Iris pigment epithelial cell (primary cell): ENCODE measurements at regions not wholly inside any gene's neighbourhood (a gene's known extent, or its start where the extent isn't known, plus 50 kb on each side); places are given as distances from the start of the nearest gene placed in this dataset.

Experiments used
- DNase-seq: peaks from one replicate; pipeline ENCODE4 v3.0.0-alpha.2; 2011; ENCODE audit warnings: low read depth

DNA sequence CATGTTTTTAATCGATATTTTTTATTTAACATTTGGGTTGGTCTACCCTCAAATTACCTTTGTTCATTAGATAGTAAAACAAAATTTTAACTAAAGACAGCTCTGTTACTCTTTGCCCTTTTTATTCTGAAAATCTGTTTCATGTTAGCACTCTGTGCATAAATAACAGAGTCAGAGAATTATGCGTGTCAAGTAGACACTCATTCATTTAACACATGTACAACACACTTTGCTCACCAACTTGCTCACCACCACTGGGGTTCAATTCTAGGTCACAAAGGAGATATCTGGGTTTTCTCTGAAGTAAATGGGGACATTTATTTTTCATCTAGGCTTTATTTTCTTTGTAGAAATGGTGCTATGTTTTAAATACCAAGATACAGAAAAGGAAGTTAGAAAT is 457.4 kb upstream of the SEMA3D start:
- DNase-seq = no peak

DNA sequence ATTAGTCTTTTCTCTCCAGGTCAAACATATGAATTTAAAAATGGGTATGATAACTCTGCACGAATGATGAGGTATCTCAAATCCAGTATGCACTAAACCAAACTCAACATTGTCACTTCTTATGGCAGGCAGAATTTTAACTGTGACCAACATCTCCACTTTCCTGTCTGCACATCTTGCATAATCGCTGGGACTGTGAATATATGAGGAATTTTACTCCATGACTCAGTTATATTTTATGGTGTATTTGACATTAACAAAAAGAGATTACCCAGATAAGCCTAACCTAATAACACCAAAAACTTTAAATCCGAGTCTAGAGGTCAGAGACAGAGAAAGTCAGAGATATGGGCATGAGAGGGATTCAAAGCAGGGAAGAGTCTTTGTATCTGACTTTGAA is 454.5 kb upstream of the SEMA3D start:
- peak; percentile 33 for DNase-seq

GRCh38 chr7:85638394-85638793 is 451.5 kb upstream of the SEMA3D start:
- DNase-seq = no peak

- DNase-seq = no peak
These were observed 448.1 kb upstream of the SEMA3D start for GRCh38 chr7:85634951-85635350.

DNA sequence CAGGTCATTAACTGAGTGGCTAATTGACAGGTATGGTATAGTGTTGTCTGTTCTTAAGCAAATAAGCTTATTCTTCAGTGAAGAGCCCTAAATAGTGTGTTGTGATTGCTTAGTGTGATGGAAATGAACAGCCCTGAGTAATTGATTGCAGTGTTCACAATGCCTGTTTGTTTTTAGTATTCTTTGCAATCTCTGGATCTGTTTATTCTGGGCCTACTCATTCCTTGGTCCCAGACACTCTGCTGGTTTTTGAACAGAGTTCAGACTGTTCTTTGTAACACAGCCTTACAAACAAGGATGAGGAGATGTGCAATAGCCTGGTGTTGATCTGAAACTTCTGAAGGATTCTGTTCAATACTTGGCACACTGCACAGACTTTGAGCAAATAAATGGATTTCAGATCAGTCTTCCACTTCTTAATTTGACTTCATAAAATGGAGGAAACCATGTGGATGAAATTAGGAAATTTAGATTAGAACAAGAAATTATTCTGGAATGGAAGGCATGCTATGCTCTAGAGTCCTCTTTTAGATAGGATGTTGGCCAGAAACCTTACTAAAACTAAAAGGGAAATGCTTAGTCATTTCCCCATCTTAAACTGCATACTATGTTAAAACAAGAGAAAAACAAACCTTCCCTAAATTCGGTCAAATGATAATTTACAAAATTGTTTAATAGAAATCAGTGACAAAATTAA is 444.2 kb upstream of the SEMA3D start:
- DNase-seq = peak; percentile 52

GRCh38 chr7:85627791-85628586 is 441.1 kb upstream of the SEMA3D start:
- no peak for DNase-seq

DNA sequence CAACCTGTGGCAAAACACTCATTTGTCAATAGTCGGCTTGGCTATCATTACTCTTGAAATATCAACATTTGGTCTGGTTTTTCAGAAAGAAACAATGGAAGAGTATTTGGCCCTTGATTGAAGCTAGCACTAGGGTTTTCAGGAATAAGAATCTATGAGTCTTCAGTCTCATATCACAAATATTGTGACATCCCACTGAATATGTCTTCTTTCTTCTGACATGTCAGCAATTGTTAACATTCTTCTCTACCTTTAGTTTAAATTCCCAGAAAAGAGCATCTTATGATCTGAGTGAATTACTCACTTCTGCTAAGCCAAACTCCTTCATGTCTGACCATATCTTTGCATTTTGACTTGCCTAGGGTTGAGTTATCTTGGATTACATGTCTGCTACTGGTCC is 435.2 kb upstream of the SEMA3D start:
- peak; percentile 26 for DNase-seq

GRCh38 chr7:85620936-85621685 is 434.3 kb upstream of the SEMA3D start:
- peak; percentile 59 for DNase-seq

- no peak for DNase-seq
These were observed 432.4 kb upstream of the SEMA3D start for GRCh38 chr7:85619236-85619635.

GRCh38 chr7:85614684-85615083 is 427.8 kb upstream of the SEMA3D start:
- DNase-seq = no peak

DNA sequence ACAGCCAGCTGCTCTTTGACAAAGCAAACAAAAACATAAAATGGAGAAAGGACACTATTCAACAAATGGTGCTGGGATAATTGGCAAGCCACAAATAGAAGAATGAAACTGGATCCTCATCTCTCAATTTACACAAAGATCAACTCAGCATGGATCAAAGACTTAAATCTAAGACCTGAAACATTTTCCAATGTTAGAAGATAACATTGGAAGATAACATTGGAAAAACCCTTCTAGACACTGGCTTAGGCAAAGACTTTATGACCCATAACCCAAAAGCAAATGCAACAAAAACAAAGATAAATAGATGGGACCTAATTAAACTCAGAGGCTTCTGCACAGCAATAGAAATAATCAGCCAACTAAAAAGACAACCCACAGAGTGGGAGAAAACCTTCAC is 425.7 kb upstream of the SEMA3D start:
- no peak for DNase-seq

- no peak for DNase-seq
These were observed 421.9 kb upstream of the SEMA3D start for GRCh38 chr7:85608804-85609203.

- DNase-seq = peak; percentile 63
These were observed 415.3 kb upstream of the SEMA3D start for GRCh38 chr7:85602196-85602595.

DNA sequence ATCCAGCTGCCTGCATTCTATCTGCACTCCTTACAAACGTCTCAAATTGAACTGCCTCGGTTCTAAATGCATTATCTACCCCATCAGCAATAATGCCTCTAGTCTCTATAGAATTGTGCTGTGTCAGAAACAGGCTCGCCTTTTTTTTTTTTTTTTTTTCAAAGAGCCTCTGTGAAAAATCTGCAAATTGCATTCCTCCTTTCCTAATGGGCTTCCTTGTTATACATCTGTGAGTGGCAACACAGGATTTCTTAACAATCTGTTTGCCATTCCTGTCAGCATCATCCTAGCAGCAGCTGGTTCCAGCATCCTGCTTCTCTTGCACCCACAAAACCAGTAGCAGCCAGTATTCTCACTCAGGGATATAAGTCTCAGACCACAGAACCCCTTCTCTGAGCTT is 413.5 kb upstream of the SEMA3D start:
- peak; percentile 16 for DNase-seq

DNA sequence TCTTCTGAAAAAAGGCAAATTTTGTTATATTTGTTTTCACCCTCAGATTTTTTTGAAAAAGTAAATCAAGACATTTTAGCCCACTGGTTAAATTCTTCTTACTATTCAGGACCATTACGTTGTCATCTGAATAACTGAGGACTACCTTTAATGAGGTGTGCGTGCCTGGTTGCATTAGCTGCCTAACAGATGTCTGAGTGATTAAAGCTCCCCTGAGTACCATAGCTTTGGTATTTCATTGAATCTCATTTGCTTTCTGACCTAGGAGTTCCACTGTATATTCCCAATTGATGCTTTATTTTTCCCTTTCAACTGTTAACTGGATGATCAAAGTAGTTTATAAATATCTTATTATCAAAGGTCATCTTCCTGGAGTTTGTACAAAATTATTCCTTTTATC is 410.0 kb upstream of the SEMA3D start:
- DNase-seq = no peak

- peak; percentile 80 for DNase-seq
These were observed 408.9 kb upstream of the SEMA3D start for GRCh38 chr7:85595750-85596178.

DNA sequence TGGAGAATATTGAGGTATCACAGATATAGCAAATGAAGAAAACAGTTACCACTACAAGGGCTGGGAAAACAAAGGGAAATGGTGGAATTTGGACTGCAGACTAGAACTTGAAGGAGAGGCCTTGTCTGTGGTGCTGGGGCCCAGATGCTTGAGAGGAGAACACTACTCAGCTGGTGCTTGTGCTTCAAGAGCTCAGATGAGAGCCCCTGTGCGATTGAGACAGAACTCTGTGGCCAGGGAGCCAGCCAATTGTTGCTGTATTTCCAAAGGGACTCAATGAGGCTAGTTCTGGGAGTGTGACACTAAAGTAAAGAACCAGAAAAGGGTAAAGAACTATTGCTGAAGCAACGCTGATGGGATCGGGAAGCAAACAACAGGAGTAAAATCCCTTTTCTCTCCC is 406.5 kb upstream of the SEMA3D start:
- DNase-seq = no peak

- DNase-seq = peak; percentile 10
These were observed 400.9 kb upstream of the SEMA3D start for GRCh38 chr7:85587785-85588184.

DNA sequence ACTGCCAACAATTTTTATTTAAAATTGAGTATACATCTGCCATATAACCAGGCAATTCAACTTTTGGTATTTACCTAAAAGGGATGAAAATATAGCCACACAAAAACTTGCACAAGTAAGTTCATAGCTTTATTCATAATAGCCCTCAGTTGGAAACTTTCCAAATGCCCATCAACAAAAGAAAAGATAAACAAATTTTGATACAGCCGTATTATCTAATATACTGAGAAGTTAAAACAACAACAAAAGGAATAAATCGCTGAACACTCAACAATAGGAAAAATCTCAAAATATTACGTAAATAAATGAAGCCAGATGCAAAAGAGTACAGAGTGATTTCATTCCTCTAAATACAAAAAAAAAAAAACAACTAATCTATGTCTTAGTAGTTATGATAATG is 399.2 kb upstream of the SEMA3D start:
- no peak for DNase-seq

GRCh38 chr7:85583131-85583953 is 396.5 kb upstream of the SEMA3D start:
- no peak for DNase-seq

GRCh38 chr7:85573844-85574243 is 387.0 kb upstream of the SEMA3D start:
- DNase-seq = no peak

- no peak for DNase-seq
These were observed 386.5 kb upstream of the SEMA3D start for GRCh38 chr7:85573346-85573745.
